ENCODE measurements at regions not wholly inside any gene's neighbourhood (a gene's known extent, or its start where the extent isn't known, plus 50 kb on each side); places are given as distances from the start of the nearest gene placed in this dataset.

- H3K4me1 ChIP-seq (replicated peaks; ENCODE audit: insufficient read depth) = no peaks in the 10 kb centered on the region
- no peak for TF ChIP-seq EZH2 (IDR thresholded peaks at IDR 0.05; ENCODE audit: low read depth)
- TF ChIP-seq CTCF (conservative IDR thresholded peaks at IDR 0.05) = no peak
- intact Hi-C loops (cut with micrococcal nuclease; ENCODE audit: unreplicated experiment) = no loop called here
- no peak for DNase-seq
- CTCF ChIA-PET = no interaction called here
- H3K27ac ChIP-seq = no peak overlapping the region
- no TSS peak for BruUV-seq (replicated peaks)
- no peaks in the 10 kb centered on the region for H4K20me1 ChIP-seq (ENCODE audit: insufficient read depth)
- H3F3A ChIP-seq (ENCODE audit: insufficient read depth, low read depth) = no peaks in the 10 kb centered on the region
- POLR2A ChIA-PET (ENCODE audit: unreplicated experiment) = no interaction called here
- H3K79me2 ChIP-seq (ENCODE audit: low read depth) = no peaks in the 10 kb centered on the region
- no peaks in the 10 kb centered on the region for H3K36me3 ChIP-seq (ENCODE audit: low read depth)
- no peak overlapping the region for H2AFZ ChIP-seq
- H3K4me3 ChIP-seq = no peak overlapping the region
- no peak overlapping the region for H3K4me2 ChIP-seq
- H3K9me2 ChIP-seq (ENCODE audit: insufficient read depth) = no peaks in the 10 kb centered on the region
- H3K27me3 ChIP-seq (ENCODE audit: insufficient read depth, low read depth) = no peaks in the 10 kb centered on the region
- H3K9me3 ChIP-seq (ENCODE audit: insufficient read depth, low read depth) = no peaks in the 10 kb centered on the region
Observed at GRCh38 chr4:14562901-14563300, 439.4 kb upstream of the CPEB2 start.

- H3K4me3 ChIP-seq = no peak overlapping the region
- H4K20me1 ChIP-seq (ENCODE audit: insufficient read depth) = no peaks in the 10 kb centered on the region
- BruUV-seq (replicated peaks) = no TSS peak
- H3K27me3 ChIP-seq (ENCODE audit: insufficient read depth, low read depth) = no peaks in the 10 kb centered on the region
- no peaks in the 10 kb centered on the region for H3K9me2 ChIP-seq (ENCODE audit: insufficient read depth)
- no peaks in the 10 kb centered on the region for H3K9me3 ChIP-seq (ENCODE audit: insufficient read depth, low read depth)
- no peak overlapping the region for H3K27ac ChIP-seq
- H3K4me2 ChIP-seq = no peak overlapping the region
- no peaks in the 10 kb centered on the region for H3K4me1 ChIP-seq (replicated peaks; ENCODE audit: insufficient read depth)
- no peak for TF ChIP-seq EZH2 (IDR thresholded peaks at IDR 0.05; ENCODE audit: low read depth)
- no peak for DNase-seq
- no peak overlapping the region for H2AFZ ChIP-seq
- CTCF ChIA-PET = no interaction called here
- no peaks in the 10 kb centered on the region for H3K79me2 ChIP-seq (ENCODE audit: low read depth)
- POLR2A ChIA-PET (ENCODE audit: unreplicated experiment) = no interaction called here
- intact Hi-C loops (cut with micrococcal nuclease; ENCODE audit: unreplicated experiment) = no loop called here
- no peaks in the 10 kb centered on the region for H3F3A ChIP-seq (ENCODE audit: insufficient read depth, low read depth)
- no peaks in the 10 kb centered on the region for H3K36me3 ChIP-seq (ENCODE audit: low read depth)
Observed at GRCh38 chr4:14564281-14564680, 438.0 kb upstream of the CPEB2 start.

GRCh38 chr4:14566518-14566917, 435.8 kb upstream of the CPEB2 start:
- no peaks in the 10 kb centered on the region for H3K36me3 ChIP-seq (ENCODE audit: low read depth)
- DNase-seq = no peak
- H3K4me2 ChIP-seq = no peak overlapping the region
- no peaks in the 10 kb centered on the region for H3K9me3 ChIP-seq (ENCODE audit: insufficient read depth, low read depth)
- H3K4me1 ChIP-seq (replicated peaks; ENCODE audit: insufficient read depth) = no peaks in the 10 kb centered on the region
- ChIA-PET POLR2A (ENCODE audit: unreplicated experiment) (interaction anchor here (0.5 to 0.6 kb wide), 2 partner anchors 947 to 982 kb away, joined by 4 read pairs; no protein-coding TSS in a partner anchor), CTCF (no interaction called here)
- TF ChIP-seq EZH2 (IDR thresholded peaks at IDR 0.05; ENCODE audit: low read depth) = no peak
- no peak for TF ChIP-seq CTCF (conservative IDR thresholded peaks at IDR 0.05)
- no peaks in the 10 kb centered on the region for H3K79me2 ChIP-seq (ENCODE audit: low read depth)
- no TSS peak for BruUV-seq (replicated peaks)
- H3K27ac ChIP-seq = no peak overlapping the region
- H3K9me2 ChIP-seq (ENCODE audit: insufficient read depth) = no peaks in the 10 kb centered on the region
- no peak overlapping the region for H2AFZ ChIP-seq
- intact Hi-C loops (cut with micrococcal nuclease; ENCODE audit: unreplicated experiment) = no loop called here
- H3K4me3 ChIP-seq = no peak overlapping the region
- no peaks in the 10 kb centered on the region for H3K27me3 ChIP-seq (ENCODE audit: insufficient read depth, low read depth)
- no peaks in the 10 kb centered on the region for H3F3A ChIP-seq (ENCODE audit: insufficient read depth, low read depth)
- no peaks in the 10 kb centered on the region for H4K20me1 ChIP-seq (ENCODE audit: insufficient read depth)

GRCh38 chr4:14568351-14568750, 433.9 kb upstream of the CPEB2 start:
- Histone ChIP-seq H3K9me3 (ENCODE audit: insufficient read depth, low read depth) (no peaks in the 10 kb centered on the region), H3K79me2 (ENCODE audit: low read depth) (no peaks in the 10 kb centered on the region), H3K36me3 (ENCODE audit: low read depth) (no peaks in the 10 kb centered on the region), H2AFZ (no peak overlapping the region), H3K9me2 (ENCODE audit: insufficient read depth) (no peaks in the 10 kb centered on the region), H3K4me2 (no peak overlapping the region), H3K27me3 (ENCODE audit: insufficient read depth, low read depth) (no peaks in the 10 kb centered on the region), H4K20me1 (ENCODE audit: insufficient read depth) (no peaks in the 10 kb centered on the region), H3F3A (ENCODE audit: insufficient read depth, low read depth) (no peaks in the 10 kb centered on the region), H3K4me3 (no peak overlapping the region), H3K4me1 (replicated peaks; ENCODE audit: insufficient read depth) (no peaks in the 10 kb centered on the region), H3K27ac (no peak overlapping the region)
- DNase-seq = no peak
- TF ChIP-seq CTCF (conservative IDR thresholded peaks at IDR 0.05) (no peak), EZH2 (IDR thresholded peaks at IDR 0.05; ENCODE audit: low read depth) (no peak)
- BruUV-seq (replicated peaks) = no TSS peak
- intact Hi-C loops (cut with micrococcal nuclease; ENCODE audit: unreplicated experiment) = no loop called here
- POLR2A ChIA-PET (ENCODE audit: unreplicated experiment) = no interaction called here
- CTCF ChIA-PET = no interaction called here
